ENCODE measurements at regions not wholly inside any gene's neighbourhood (a gene's known extent, or its start where the extent isn't known, plus 50 kb on each side); places are given as distances from the start of the nearest gene placed in this dataset.

DNA sequence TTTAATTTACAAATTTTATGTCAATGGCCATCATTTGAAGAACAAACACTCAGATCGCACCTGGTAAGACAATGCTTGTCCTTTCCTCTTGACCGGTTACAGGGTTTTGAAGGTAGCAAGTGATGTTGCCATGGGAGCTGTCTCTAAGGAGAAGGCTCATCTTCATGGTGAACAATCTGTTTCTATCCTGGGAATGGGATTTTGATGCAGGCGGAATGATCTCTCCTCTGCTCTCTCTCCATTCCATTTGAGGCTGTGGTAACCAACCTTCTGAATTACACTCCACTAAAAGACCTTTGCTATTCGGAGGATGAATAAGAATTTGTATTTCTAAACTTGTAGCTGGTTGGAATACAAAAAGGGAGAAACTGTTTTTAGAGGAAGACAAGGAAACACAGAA lies 57.9 kb upstream of the SLC5A9 start:
- DNase-seq: no peak

DNA sequence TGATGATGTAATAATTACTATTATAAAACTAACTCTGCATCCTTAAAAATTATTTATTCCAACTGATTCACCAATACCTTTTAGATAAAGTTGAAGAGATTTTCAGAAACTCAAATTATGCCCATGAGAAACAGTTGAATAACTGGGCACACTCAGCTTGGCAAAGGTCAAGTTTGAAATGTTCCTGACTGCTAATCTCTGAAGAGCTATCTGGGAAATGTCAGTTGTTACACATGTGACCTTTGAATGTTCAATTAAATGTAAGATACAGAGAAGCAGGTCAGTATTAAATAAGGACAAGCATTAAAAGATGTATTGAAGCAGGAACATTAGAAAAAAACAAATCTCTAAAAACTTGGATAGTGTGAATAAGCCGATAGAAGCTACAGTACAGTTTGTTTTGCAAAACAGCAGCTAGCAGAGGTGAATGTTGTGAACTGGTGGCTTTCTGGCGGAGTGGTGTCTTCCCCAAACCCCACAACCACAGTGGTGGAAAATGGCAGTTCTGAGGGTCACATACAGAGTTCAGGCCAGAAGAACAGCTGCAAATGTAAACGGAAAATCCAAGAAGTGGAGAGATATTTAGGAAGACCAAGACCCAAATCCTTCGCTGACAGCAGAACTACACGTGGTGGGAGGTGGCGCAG lies 61.9 kb upstream of the SLC5A9 start:
- DNase-seq: no peak

DNA sequence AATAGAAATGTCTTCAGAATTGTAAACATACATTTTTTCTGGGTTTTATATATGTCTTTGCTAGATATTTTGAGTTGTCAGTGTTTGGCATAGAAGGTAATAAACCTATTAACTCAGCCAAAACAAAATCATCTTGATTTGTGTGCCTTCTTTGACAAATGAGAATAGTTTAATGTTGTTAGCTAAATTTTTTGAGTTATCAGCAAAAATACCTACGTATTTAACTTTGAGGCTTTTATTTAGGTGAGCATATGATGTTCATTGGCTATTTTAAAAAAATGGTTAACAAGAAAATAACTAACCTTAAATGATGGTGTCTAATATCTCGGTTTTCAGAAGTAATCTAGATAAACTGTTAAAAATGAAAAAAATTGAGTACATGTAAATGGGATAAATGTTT lies 83.2 kb upstream of the SLC5A9 start:
- no peak for DNase-seq

DNA sequence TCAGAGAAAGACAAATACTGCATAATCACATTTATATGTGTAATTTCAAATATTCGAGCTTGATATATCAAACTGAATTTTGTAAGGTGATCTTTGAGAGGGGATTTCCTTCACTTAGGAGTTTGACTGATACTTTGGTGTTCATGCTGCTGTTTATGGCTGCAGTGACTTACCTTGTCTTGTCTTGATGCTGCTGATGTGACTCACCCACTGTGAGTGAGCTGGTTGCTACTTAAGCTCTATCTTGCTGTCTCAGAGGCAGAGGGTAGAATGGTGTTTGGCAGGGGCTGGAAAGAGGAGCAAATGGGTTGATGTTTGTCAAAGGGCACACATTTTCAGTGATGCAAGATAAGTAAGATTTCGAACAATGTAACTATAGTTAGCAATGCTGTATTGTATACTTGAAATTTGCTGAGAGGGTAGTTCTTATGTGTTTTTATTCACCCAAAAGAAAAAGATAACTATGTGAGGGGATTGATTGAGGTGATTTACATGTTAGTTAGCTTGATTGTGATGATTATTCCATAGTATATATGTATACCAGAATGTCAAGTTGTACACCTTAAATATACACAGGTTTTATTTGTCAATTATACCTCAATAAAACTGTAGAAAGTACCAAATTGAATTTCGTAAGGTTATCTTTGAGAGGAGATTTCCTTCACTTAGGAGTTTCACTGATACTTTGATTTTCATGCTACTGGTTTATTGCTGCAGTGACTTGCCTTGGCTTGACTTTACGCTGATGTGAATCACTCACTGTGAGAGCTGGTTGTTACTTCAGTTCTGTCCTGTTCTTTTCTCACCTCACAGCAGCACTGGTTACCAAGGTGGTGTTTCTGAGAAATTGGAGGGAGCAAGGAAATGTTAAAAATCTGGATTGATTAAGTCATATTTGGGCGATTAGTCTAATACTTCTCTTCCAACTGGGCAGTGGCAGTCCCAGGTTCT lies 94.5 kb upstream of the SLC5A9 start:
- no peak for DNase-seq

DNA sequence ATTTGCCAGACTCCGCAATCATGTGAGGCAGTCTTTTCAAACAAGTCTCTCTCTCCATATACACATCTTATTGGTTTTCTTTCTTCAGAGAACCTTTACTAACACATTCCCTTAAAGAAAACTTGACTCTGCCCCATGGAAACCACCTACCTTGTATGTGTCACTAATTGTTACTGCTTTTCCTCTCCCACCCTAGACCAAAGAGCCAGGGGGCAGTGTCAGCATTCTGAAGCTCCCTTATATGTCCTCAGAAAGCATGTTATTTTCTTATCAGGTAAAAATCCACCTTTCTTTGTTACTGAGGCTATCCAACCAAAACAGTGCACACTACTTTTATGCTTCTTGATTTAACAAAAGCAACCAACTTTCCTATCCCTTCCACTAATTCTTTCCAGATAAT lies 98.9 kb upstream of the SLC5A9 start:
- no peak for DNase-seq

DNA sequence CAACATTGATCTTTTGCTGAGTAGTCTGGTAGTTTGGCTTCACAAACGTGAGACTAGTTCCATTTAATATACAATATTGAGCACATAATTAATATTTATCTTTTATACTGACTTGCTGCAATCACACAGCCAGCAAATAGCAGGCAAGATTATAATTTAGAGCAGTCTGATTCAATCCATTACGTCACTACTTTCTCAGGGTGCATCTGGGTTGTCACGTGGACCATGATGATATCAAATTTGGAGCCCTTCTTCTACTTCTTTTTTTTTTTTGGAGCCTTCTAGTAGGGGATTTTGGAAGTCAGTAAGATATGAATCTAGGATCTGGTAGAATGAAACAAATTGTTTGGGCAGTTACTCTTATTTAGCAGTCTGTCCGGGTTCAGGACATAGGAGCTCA lies 100.6 kb upstream of the SLC5A9 start:
- DNase-seq: no peak

DNA sequence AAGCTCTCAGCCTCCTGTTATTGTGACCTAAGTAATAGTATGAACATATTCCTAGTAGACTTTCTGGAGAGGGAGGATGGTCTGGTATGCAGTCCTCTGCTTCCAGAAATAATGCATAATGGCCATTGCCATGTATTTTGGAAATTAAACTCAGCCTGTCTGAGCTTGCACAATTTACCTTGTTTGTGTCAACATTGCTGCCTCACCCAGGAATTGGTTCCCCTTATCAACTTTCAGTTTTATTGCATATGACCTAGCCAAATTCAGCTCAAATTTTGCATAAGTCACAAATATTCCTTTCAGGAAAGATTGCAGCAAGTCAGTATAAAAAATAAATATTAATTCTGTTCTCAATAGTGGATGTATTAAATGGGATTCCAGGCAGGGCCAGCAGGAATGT lies 101.9 kb upstream of the SLC5A9 start:
- DNase-seq: no peak

DNA sequence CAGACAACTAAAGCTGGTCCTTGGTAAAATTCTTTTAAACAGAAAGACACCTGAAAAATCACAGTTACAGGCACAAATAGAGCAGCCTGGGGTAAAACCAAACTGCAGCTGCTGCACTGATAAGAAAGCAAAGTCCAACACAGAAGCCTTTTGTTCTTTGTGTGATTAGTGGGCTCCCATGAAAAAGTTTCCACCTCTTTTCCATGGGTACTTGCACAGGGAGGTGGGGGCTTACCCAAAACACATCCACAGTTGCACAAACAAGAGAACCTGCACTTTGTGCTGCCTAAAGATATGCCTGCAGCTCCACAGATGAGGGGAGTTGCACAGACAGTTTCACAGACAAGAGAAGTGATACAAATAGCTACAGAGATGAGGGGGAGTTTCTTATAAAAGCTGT lies 106.7 kb upstream of the SLC5A9 start:
- no peak for DNase-seq

DNA sequence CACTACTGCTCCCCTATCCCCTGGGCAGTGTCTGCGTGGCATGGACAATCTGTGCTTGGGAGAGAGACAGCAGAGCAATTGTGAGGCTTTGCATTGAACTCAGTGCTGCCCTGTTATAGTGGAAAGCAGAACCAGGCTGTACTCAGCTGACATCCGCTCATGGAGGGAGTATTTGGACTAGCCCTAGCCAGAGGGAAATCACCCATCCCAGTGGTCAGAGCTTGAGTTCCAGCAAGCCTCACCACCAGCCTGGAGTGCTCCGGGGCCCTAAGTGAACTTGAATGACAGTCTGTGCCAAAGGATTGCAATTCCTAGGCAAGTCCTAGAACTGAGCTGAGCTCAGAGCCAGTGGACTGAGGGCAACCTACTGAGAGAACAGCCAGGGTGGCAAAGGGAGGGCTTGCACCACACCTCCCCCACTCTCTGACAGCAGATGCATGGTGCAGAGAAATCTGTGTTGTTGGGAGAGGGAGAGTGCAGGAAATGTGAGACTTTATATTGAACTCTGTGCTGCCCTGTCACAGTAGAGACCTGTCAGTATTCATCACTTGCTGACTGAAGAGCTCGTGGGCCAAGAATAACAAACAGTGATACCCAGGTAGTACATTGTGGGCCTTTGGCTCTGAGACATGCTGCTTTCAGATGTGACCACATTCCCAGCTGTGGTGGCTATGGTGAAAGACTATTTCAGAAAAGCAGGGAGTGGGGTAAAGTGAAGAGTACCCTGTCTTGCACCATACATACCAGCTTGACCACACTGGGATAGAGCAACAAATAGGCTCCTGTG lies 107.7 kb upstream of the SLC5A9 start:
- DNase-seq: no peak

DNA sequence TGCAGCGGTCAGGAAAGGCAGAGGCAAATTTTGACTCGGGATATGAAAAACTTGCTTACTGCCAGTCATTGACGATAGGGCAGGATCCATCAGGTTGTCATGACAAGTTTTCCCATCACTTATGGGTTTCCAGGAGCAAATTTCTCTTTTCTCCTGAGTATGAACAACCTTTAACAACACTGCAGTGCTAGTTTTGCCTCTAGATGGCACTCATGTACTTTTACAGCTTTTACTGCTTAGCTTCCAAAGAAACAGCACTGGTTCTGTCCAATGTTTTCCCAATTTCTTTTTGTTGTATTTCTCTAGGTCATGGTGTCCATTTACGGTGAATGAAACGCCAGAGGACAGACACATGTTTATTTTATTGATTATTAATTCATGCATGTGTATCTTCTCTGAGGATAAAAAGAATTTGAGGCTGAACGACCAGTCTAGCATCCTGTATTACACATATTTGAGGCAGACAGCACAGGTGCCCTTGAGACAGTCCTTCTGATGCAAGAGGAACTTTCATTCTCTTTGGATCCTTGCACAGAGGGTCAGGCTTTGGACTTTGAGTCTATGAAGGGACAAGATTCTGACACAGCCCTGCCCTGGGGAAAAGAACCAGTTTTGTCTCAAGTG lies 112.3 kb upstream of the TRABD2B start:
- DNase-seq: peak; percentile 47

DNA sequence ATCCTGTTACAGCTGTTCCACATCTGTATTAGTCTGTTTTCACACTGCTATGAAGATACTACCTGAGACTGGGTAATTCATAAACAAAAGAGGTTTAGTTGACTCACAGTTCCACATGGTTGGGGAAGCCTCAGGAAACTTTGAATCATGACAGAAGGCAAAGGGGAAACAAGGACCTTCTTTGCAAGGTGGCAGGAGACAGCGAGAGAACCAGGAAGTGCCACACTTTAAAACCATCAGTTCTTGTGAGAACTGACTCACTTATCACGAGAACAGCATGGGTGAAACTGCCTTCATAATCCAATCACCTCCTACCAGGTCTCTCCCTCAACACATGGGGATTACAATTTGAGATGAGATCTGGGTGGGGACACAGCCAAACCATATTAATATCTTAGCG lies 110.3 kb upstream of the TRABD2B start:
- DNase-seq: peak; percentile 24

DNA sequence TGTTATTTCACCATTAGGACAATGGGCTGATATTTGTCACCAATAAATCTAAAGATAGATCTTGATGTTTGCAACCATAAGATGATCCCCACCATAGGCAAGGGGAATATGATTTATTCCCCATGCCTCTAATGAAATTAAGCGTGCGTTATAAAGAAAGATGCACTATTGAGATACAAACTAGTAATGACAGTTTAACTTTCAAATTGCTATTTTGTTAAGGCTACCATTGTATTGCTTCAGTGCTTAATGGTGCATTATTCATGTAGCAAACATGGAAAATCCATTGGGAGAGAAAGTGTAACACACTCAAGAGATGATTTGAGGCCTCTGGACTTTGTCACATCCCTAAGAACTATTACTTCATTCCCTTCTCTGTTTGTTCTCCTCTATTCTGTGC lies 108.9 kb upstream of the TRABD2B start:
- DNase-seq: no peak

DNA sequence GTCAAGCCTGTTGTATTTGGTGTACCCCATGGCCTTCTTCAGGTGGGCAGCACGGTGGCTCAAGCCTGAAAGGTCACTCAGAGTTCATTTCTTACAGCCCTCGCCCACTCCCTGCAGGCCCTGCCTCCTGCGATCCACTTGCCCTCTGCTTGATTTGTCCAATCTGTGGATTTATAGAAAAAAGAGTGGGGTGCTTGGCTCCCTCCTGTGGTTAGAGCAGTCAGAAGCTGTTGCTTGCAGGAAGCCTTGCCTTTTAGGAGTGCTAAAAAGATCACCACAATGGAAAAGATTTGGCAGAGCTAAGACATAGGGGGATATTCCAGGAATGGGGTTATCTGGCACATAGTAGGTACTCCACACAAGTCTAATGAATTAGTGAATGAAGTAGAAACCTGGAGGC lies 108.0 kb upstream of the TRABD2B start:
- DNase-seq: peak; percentile 57

DNA sequence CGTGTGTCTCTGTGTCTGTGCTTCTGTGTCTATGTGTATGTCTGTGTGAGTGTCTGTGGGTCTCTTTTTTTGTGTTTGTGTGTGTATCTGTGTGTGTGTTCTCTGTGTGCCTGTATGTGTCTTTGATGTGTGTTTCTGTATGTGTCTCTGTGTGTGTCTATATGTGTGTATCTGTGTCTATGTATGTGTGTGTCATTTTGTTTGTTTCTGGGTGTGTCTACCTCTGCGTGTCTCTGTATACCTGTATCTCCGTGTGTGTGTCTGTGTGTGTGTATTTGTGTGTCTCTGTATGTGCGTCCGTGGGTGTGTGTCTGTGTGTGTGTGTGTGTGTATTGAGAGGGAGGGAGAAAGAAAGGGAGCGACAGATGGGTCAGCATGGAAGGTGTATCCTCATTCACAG lies 106.3 kb upstream of the TRABD2B start:
- no peak for DNase-seq

DNA sequence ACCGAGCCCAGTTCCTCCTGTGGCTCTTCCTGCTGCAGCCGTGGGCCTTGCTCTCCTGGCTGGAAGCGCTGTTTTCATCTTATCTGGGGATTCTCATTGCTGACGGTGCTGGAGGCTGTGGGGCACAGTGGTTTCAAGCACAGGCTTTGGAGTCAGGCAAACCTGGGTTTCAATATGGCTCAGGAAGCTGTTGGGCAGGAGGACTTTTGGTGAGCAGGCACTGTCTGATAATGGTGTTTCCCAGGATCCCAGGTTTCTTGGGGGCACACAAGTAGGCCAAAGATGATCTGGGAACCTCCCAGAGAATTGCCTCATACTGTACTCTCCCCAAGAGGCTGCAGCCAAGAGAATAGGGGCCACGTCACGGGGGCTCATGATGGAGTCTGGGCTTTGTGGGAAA lies 105.6 kb upstream of the TRABD2B start:
- DNase-seq: no peak

DNA sequence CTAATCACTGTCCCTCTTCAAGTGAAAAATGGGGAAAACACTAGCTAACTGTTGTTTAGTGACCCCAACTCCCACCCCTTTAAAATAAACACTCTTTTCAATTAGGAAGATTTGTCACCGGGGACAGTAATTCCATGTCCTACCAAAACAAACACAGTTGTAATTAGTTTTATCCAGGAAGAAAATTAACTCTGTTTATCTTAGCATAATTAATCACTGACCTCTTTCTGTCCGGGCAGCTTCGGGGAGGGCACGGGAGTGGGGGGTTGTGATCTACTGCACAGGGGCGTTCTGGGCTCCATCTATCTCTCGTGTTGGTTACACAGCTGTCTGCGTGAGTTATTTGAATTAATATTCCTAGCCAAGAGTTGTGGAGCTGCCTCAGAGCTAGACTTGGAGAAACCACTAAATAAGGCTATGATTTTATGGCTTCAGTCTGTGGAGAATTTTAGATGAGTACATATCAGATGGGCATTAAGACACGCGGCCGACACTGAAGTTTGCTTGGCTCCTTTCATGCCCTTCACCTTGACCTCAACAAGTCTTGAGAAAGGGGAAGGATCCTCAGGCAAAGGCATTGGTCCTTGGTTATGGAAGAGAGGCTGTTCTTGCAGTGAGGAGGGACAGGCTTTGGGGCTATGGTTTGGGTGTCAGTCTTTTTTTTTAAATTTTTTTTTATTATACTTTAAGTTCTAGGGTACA lies 102.0 kb upstream of the TRABD2B start:
- DNase-seq: no peak

DNA sequence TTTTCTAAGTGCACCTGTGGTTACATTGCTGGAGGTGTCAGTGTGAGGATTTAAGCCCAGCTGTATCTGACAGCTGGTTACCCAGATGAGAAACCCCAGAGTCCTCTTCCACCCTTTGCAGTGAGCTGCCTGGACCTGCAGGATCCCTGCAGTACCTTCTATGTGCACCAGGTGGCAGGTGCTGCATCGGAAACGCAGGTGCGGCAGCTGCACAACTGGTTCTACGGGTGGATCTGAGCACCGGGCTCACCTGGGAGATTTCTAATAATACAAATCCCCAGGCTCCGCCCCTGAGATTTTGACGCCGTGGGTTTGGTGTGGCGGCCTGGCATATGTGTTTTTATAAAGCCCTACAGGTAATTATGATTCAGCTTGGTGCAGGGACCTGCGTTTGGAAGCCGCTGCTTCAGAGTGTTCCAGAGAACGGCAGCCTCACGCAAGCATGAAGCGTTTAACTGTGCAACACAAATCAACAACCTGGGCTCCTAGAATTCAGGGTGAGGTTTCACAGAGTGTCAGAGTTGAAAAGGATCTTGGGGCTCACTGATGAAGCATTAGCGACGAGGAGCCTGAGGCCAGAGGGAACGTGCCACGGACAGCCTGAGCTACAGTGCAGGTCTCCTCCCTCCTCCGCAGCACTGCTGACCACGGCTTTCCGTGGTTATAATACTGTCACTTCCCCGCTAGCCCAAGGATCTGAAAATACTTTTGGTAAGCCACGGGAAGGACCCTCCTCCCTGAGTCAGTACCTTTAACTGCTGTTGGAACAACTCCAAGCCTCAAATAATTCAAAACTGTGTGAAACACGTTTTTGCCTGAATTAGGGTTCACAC lies 96.7 kb upstream of the TRABD2B start:
- peak; percentile 64 for DNase-seq

DNA sequence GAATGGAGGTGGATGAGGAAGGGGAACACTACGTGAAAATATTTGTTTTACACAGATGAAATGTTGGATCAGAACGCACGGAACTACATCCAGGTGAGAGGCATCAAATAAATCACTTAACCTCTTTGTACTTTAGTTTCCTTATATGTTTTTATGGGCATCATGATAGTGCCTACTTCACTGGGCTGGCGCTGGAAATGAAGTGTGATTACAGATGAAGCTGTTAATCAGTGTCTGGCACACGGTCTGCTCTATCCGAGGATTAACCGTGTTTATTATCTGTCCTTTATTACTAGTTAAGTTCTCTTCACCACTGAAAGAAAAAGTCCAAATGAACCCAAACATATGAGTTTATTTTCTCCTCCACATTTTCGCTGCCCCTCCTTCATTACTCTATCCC lies 96.0 kb upstream of the TRABD2B start:
- DNase-seq: no peak

DNA sequence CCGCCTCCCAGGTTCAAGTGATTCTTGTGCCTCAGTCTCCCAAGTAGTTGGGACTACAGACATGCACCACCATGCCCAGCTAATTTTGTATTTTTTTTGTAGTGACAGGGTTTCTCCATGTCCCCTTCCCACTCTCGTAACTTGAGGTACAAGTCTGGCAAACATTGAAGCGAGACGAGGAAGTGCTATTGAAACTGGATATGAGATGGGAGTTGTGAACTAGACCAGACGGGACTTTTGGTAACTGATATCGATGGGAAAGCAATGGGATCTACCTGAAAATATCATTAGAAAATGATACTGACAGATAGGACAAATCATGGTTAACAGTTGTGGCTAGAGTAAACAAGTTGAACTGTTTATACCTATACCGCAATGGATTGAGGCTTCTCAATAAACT lies 95.2 kb upstream of the TRABD2B start:
- no peak for DNase-seq

DNA sequence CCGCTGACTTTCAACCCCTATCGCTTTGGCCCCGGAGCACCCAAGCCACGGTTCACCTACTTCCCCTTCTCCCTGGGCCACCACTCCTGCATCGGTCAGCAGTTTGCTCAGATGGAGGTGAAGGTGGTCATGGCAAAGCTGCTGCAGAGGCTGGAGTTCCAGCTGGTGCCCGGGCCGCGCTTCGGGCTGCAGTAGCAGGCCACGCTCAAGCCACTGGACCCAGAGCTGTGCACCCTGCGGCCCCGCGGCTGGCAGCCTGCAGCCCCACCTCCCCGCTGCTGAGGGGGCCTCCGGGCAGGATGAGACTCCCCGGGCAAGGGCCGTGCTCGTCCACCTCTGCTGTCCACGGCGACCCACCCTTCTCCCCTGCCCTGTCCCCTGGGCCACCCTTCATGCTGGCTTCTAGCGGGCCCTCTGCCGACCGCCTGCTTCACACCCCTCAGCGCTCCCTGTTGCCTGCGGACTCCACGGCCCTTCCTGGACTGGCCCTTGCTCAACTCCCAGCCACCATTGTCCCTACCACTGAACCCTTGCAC lies 92.2 kb upstream of the TRABD2B start:
- no peak for DNase-seq

DNA sequence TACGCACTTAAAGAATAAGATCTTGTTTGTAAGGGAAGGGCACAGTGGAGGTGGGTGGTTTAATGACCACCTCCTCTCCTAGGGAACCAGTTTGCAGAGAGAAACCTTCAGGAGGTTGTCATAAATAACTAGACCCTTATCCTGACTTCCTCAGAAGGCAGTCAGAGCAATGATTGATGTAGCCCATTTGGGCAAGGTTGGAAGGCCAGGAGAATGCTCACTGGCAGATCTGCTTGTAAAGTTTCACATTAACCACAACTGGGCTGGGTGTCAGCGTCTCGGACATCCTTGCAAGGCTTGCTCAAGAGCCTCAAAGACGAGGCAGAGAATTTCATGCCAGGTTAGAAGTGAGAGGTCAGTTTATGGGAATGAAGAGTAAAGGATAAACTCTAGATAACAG lies 87.6 kb upstream of the TRABD2B start:
- DNase-seq: peak; percentile 74
